GM21381 (cell line): ENCODE measurements at regions not wholly inside any gene's neighbourhood (a gene's known extent, or its start where the extent isn't known, plus 50 kb on each side); places are given as distances from the start of the nearest gene placed in this dataset.
"Not testable (repeated sequence)": the region's sequence is repeated elsewhere in the genome, so short reads cannot be mapped to it uniquely, and the experiment has no call there.

Experiments used
- ATAC-seq: cut with Tn5 transposase; IDR thresholded peaks from one replicate; pipeline ENCODE4 v1.9.1; 2021; ENCODE audit warnings: mild to moderate bottlenecking, moderate library complexity; ENCODE audit not compliant: unreplicated experiment

- no peak for ATAC-seq
Measured at GRCh38 chr14:53376064-53376463, 222.9 kb upstream of the DDHD1 start.

GRCh38 chr14:53375599-53375998, 222.5 kb upstream of the DDHD1 start:
- ATAC-seq: no peak

GRCh38 chr14:53368711-53369201, 215.6 kb upstream of the DDHD1 start:
- no peak for ATAC-seq

- ATAC-seq: no peak
Measured at GRCh38 chr14:53368066-53368465, 214.9 kb upstream of the DDHD1 start.

- ATAC-seq: no peak
Measured at GRCh38 chr14:53367644-53368026, 214.5 kb upstream of the DDHD1 start.

GRCh38 chr14:53365486-53366130, 212.5 kb upstream of the DDHD1 start:
- ATAC-seq: no peak

GRCh38 chr14:53362916-53363315, 209.8 kb upstream of the DDHD1 start:
- not testable (repeated sequence) for ATAC-seq

- ATAC-seq: no peak
Measured at GRCh38 chr14:53360829-53361228, 207.7 kb upstream of the DDHD1 start.

GRCh38 chr14:53358166-53358565, 205.0 kb upstream of the DDHD1 start:
- no peak for ATAC-seq

GRCh38 chr14:53356361-53357150, 203.4 kb upstream of the DDHD1 start:
- ATAC-seq: no peak

- ATAC-seq: no peak
Measured at GRCh38 chr14:53355581-53356112, 202.5 kb upstream of the DDHD1 start.

GRCh38 chr14:53354336-53354735, 201.2 kb upstream of the DDHD1 start:
- no peak for ATAC-seq

GRCh38 chr14:53350866-53351265, 197.7 kb upstream of the DDHD1 start:
- ATAC-seq: no peak

- no peak for ATAC-seq
Measured at GRCh38 chr14:53350429-53350828, 197.3 kb upstream of the DDHD1 start.

GRCh38 chr14:53346988-53347387, 193.9 kb upstream of the DDHD1 start:
- no peak for ATAC-seq

- no peak for ATAC-seq
Measured at GRCh38 chr14:53341324-53341723, 188.2 kb upstream of the DDHD1 start.

- ATAC-seq: no peak
Measured at GRCh38 chr14:53338192-53338591, 185.1 kb upstream of the DDHD1 start.

- no peak for ATAC-seq
Measured at GRCh38 chr14:53336729-53337128, 183.6 kb upstream of the DDHD1 start.

GRCh38 chr14:53333809-53334208, 180.7 kb upstream of the DDHD1 start:
- ATAC-seq: no peak

- ATAC-seq: no peak
Measured at GRCh38 chr14:53331921-53332320, 178.8 kb upstream of the DDHD1 start.

GRCh38 chr14:53331247-53331646, 178.1 kb upstream of the DDHD1 start:
- ATAC-seq: no peak

GRCh38 chr14:53330441-53330840, 177.3 kb upstream of the DDHD1 start:
- no peak for ATAC-seq
